ENCODE measurements at regions not wholly inside any gene's neighbourhood (a gene's known extent, or its start where the extent isn't known, plus 50 kb on each side); places are given as distances from the start of the nearest gene placed in this dataset.

GRCh38 chr15:39394496-39394895 lies 186.4 kb upstream of the THBS1 start:
- no peak for TF ChIP-seq POLR2AphosphoS5 (IDR thresholded peaks at IDR 0.05)
- TF ChIP-seq, protein P1, sequence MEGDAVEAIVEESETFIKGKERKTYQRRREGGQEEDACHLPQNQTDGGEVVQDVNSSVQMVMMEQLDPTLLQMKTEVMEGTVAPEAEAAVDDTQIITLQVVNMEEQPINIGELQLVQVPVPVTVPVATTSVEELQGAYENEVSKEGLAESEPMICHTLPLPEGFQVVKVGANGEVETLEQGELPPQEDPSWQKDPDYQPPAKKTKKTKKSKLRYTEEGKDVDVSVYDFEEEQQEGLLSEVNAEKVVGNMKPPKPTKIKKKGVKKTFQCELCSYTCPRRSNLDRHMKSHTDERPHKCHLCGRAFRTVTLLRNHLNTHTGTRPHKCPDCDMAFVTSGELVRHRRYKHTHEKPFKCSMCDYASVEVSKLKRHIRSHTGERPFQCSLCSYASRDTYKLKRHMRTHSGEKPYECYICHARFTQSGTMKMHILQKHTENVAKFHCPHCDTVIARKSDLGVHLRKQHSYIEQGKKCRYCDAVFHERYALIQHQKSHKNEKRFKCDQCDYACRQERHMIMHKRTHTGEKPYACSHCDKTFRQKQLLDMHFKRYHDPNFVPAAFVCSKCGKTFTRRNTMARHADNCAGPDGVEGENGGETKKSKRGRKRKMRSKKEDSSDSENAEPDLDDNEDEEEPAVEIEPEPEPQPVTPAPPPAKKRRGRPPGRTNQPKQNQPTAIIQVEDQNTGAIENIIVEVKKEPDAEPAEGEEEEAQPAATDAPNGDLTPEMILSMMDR (IDR thresholded peaks at IDR 0.05) = no peak

All from transverse colon (tissue), 4 donors.